NCI-H2227 (cell line): ENCODE measurements at regions not wholly inside any gene's neighbourhood (a gene's known extent, or its start where the extent isn't known, plus 50 kb on each side); places are given as distances from the start of the nearest gene placed in this dataset.
"Not testable (repeated sequence)": the region's sequence is repeated elsewhere in the genome, so short reads cannot be mapped to it uniquely, and the experiment has no call there.

ENCODE experiments used
- DNase-seq: peaks from one replicate; lab custom pipeline; 2025; ENCODE audit not compliant: unreplicated experiment; lab: John Stamatoyannopoulos, UW

- DNase-seq: no peak
Measured at GRCh38 chr4:165548702-165549101, 169.9 kb downstream of the CPE start.

- no peak for DNase-seq
Measured at GRCh38 chr4:165553221-165553810, 174.5 kb downstream of the CPE start.

GRCh38 chr4:165555302-165555701, 176.5 kb downstream of the CPE start:
- DNase-seq: no peak

- no peak for DNase-seq
Measured at GRCh38 chr4:165556383-165556782, 177.6 kb downstream of the CPE start.

- DNase-seq: no peak
Measured at GRCh38 chr4:165560941-165561340, 182.1 kb downstream of the CPE start.

- DNase-seq: no peak
Measured at GRCh38 chr4:165563851-165564250, 185.0 kb downstream of the CPE start.

GRCh38 chr4:165569031-165569430, 190.2 kb downstream of the CPE start:
- no peak for DNase-seq

- not testable (repeated sequence) for DNase-seq
Measured at GRCh38 chr4:165571476-165571875, 192.7 kb downstream of the CPE start.

GRCh38 chr4:165580351-165580905, 201.6 kb downstream of the CPE start:
- DNase-seq: no peak

GRCh38 chr4:165583341-165583740, 204.5 kb downstream of the CPE start:
- no peak for DNase-seq

- no peak for DNase-seq
Measured at GRCh38 chr4:165584916-165585315, 206.1 kb downstream of the CPE start.

GRCh38 chr4:165588534-165589315, 209.9 kb downstream of the CPE start:
- no peak for DNase-seq

GRCh38 chr4:165592386-165592785, 213.6 kb downstream of the CPE start:
- no peak for DNase-seq

GRCh38 chr4:165597581-165598480, 219.0 kb downstream of the CPE start:
- no peak for DNase-seq

GRCh38 chr4:165600959-165601683, 222.3 kb downstream of the CPE start:
- no peak for DNase-seq

- DNase-seq: no peak
Measured at GRCh38 chr4:165602621-165603020, 223.8 kb downstream of the CPE start.

- no peak for DNase-seq
Measured at GRCh38 chr4:165604181-165604580, 225.4 kb downstream of the CPE start.

- no peak for DNase-seq
Measured at GRCh38 chr4:165605811-165606210, 227.0 kb downstream of the CPE start.

GRCh38 chr4:165606465-165607205, 227.8 kb downstream of the CPE start:
- no peak for DNase-seq

GRCh38 chr4:165609653-165610052, 230.8 kb downstream of the CPE start:
- DNase-seq: no peak
